Activated CD4-positive, alpha-beta T cell treated with anti-CD3 and anti-CD28 coated beads for 1 hour (primary cell): ENCODE measurements at regions not wholly inside any gene's neighbourhood (a gene's known extent, or its start where the extent isn't known, plus 50 kb on each side); places are given as distances from the start of the nearest gene placed in this dataset.
"Not testable (repeated sequence)": the region's sequence is repeated elsewhere in the genome, so short reads cannot be mapped to it uniquely, and the experiment has no call there.

ENCODE experiments used
- DNase-seq: peaks from one replicate; pipeline ENCODE4 v3.0.0-alpha.2; 2020

- DNase-seq: no peak
These were observed 171.8 kb upstream of the FOXF1 start for GRCh38 chr16:86338403-86339115.

GRCh38 chr16:86342161-86342834, 168.0 kb upstream of the FOXF1 start:
- DNase-seq: no peak

- no peak for DNase-seq
These were observed 167.1 kb upstream of the FOXF1 start for GRCh38 chr16:86343027-86343795.

DNA sequence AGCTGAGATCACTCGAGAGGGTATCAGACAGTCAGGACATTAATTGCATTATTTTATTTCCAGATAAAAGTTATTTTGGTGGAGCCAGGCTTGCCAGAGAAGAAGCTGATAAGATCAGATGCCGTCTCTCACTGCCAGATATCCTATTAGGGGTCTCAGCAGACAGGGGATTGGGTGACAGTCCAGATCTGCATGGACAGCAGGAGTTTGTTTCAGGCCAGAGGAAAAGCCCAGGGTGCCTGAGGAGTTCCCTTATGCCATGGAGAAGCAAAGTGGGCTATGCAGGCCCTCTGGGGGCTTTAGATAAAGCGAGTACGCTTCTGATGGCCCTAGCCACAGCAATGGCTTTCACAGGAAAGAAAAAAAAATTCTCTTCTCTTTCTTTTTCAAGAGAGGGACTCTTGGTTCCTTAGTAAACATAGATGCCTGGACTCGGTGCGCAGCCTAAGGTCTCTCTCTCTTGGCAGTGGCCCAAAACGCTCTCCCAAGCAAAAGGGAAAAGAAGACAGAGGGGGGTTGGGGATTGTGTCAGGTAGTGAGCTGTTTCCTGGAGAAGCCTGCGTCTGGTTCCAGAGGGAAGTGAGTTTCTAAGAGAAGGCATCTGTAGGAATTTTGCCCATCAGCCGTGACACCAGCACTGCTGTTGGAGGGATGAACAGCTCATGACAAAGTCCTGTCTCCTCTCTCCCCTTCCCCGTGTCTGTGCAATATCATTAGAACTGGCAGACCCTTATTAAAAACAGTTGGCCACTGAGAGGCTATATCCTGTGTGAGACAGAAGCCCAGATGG, 166.3 kb upstream of the FOXF1 start:
- no peak for DNase-seq

DNA sequence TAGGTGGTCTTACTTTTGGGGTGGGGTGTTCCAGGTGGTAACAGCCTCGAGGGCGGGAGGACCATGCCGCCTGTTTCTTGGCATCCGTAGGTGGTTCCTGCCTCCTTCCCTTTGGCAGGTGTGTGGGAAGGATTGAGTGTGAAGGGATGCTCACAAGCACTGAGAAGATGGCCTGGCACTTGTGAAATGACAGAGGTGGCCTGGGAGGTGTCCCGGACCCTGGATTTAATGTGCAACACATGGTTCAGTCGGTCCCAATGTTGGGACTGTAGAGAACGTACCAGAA, 165.8 kb upstream of the FOXF1 start:
- no peak for DNase-seq

GRCh38 chr16:86344881-86345280, 165.4 kb upstream of the FOXF1 start:
- no peak for DNase-seq

GRCh38 chr16:86345516-86345915, 164.8 kb upstream of the FOXF1 start:
- DNase-seq: no peak

DNA sequence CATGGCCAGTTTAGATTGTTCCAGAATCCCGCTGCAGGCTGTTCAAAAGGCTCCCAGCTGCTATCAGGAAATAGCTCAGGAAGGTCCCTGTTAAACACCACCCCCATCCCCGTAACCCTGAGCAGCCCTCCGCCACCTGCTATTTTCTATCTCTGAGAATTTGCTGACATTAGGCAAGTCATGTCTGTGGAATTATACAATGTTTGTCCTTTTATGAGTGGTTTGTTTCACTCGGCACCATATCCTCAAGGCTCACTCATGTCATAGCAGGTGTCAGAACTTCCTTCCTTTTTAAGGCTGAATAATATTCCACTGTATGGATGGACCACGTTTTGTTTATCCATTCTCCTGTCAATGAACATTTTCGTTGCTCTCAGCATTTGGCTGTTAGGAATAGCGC, 164.3 kb upstream of the FOXF1 start:
- DNase-seq: no peak

- no peak for DNase-seq
These were observed 163.2 kb upstream of the FOXF1 start for GRCh38 chr16:86347090-86347489.

DNA sequence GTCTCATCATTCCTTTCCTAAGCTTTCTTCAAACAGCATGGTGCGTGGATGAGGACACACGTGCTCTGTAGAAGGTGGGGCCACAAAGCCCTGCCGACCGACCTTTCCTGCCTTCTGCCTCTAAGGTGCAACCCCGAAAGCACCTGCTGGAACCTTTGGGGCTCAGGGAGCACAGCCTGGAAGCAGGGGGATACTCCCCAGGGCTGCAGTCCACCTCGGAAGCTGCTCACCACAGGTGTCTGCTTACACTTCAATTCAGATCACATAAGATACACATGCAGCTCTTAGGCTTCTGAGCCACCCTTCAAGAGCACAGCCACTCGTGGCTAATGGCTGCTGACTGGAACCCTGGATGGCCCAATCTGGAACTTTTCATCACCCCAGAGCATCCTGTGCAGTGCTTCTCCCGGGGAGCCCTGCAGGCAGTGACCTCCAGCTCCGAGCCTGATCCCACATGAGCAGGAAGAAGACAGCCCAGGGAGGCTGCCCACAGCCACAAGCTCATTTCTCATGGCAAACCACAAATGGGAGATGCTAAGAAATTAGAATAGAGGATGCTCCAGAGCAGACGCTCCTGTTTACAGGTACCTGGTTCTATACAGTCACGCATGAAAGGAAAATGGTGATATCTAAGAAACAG, 162.3 kb upstream of the FOXF1 start:
- no peak for DNase-seq

GRCh38 chr16:86349338-86349900, 160.9 kb upstream of the FOXF1 start:
- DNase-seq: no peak

GRCh38 chr16:86350289-86350688, 160.0 kb upstream of the FOXF1 start:
- DNase-seq: no peak

GRCh38 chr16:86351041-86351784, 159.1 kb upstream of the FOXF1 start:
- DNase-seq: no peak

DNA sequence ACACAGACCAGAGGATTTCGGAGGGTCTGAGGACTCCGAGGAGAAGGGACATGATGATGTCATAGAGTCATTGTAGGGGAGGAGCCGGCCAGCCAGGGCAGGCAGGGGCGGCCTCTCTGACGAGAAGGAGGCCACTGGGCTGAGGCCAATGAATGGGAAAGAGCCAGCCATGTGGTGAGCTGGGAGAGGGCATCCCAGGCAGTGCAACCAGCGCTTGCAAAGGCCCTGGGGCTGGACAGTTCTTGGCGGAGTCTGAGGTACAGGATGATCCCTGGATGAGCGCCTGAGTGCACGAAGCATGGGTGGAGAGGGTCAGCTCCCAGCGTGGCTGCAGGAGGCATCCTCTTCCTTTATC, 158.6 kb upstream of the FOXF1 start:
- DNase-seq: not testable (repeated sequence)

GRCh38 chr16:86353148-86353547, 157.2 kb upstream of the FOXF1 start:
- DNase-seq: no peak

GRCh38 chr16:86353948-86354347, 156.4 kb upstream of the FOXF1 start:
- DNase-seq: no peak

DNA sequence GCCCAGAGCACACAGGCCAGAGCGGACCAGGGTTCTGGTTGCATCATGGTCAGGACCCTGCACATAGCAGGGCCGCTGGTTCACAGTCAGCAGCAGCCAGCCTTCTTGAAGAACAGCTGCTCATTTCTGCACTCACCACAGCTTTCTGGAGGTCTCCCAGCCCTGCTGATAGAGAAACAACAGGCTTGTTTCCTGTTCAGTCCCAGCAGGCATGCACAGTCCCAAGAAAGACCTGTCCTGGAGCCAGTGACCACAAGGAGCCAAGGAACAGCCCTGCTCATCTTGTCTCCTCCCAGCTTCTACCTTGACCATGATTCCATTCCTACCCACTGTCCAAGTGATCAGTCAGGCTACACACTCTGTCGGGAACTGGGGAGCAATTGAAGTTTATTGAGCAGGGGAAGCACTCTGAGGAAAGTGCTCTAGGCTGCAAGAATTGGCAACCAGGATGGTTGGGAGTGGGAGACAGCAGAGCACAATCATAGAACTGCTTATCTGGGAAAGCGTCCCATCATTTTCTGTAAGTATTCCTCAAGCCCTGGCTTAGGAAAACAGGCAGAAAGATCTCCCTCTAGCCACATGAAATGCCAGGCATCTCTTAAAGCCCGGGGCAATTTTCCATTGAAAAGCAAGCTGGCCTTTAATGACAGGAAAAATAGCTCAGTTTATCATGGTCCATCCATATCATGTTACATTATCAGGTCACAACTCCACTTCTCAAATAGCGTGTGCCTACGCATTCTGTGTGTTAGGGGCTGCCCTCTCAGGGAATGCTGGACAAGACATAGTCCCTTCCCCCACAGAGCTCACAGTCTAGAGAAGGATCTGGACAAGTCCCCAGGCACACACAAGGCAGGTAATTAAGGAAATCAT, 155.4 kb upstream of the FOXF1 start:
- no peak for DNase-seq

GRCh38 chr16:86355531-86355930, 154.8 kb upstream of the FOXF1 start:
- DNase-seq: no peak

GRCh38 chr16:86355951-86356350, 154.4 kb upstream of the FOXF1 start:
- DNase-seq: no peak

- DNase-seq: no peak
These were observed 153.5 kb upstream of the FOXF1 start for GRCh38 chr16:86356804-86357203.

- no peak for DNase-seq
These were observed 153.0 kb upstream of the FOXF1 start for GRCh38 chr16:86357303-86357702.
